Stimulated activated CD8-positive, alpha-beta memory T cell treated with anti-CD3 and anti-CD28 coated beads, Interleukin-7, amount 100 ng/mL, for 4 hours (primary cell): ENCODE measurements at regions not wholly inside any gene's neighbourhood (a gene's known extent, or its start where the extent isn't known, plus 50 kb on each side); places are given as distances from the start of the nearest gene placed in this dataset.

Source experiments
- DNase-seq, 2 donors: peaks; one replicate each; pipeline ENCODE4 v3.0.0-alpha.2; 2020; ENCODE audit warnings: low read depth in 2 of 2

DNA sequence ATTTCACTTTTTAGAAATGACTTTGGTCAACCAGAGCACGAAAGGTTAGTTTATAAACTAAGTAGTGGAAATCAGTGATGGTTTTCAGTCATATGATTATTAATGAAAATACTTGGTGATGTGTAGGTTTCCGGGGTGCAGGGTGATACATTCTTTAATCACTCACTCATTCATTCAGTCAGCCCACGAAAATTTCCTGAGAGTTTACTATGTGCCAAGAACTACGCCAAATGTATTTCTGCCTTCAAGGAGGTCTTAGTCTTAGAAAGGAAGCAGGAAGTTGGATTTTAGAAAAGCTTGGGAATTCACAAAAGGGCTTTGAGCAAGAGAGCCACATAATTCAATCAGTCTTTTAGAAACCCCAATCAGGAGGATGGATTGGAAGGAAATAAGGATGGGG lies 543.6 kb downstream of the PLCL1 start:
- no peak for DNase-seq

DNA sequence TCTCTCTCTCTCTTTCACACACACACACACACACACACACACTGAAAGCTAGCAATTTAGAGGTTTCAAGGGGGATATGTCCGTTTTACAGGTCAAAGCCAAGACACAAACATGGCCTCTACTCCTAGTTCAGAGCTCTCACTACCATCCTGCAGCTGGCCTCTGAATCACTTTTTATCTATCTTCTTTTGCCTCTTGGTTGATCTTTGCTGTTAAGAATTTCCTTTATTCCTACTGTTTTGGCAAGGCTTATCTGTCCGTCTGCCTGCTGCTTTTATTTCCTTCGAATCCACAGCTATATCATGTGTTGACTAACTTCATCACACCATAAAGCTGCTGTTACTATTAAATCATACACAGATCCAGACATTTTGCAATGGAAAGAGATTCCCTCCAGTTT lies 543.0 kb downstream of the PLCL1 start:
- DNase-seq: no peak

DNA sequence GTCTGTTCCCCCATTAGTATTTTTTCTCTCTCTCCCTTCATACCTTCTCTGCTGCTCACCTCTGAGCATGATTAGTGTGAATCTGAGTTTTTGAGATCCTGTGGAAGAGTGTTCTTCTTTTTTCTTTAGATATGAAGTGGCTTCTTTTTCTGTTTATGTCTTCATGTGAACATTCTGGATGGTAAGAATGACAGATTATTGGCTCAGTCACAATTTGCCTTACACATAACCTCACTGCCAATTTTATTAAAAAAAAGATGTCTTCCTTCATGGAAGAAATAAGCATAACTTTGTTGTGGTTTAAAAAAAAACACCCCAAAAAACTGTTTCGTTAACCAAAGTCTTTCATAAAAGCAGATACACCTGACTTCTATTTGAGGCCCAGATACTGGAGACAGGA lies 539.1 kb downstream of the PLCL1 start:
- no peak for DNase-seq

- no peak for DNase-seq
Measured at GRCh38 chr2:198340846-198341245, 536.5 kb downstream of the PLCL1 start.

DNA sequence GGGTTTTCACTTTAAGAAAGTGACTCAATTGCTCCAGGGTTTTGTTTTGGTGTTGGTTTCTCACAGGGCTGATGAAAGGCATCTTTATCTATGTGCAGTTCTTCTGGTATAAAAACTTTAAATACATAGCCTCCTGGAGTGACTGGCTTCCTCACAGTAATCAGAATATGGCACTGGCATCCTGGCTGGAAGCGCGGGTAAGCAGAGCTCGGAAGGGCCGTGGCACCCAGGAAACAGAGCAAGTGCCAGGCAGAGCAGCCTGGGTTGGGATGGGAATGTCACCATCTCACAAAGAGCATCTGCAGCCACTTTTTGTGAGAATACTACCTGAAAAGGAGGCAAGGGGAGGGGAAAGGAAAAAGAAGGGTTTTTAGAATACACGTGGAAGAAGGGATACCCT lies 534.7 kb downstream of the PLCL1 start:
- no peak for DNase-seq

DNA sequence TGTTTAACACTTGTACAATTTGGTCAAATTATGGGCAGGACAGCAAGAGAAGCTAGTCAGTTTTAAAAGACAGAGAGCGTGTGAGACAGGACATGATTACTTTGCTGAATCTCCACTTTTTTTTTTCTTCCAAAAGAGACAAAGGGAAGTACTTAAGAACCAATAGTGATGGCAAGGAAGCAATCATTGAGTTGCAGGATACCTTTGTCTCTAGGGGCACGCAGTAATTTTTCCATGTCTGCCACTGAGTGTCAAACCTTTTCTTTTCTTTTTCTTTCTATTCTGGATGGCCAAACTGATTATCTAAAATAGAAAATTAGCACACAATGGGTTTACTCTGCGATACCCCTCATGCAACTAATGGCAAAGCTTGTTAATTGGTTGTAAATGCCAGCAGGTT lies 533.0 kb downstream of the PLCL1 start:
- no peak for DNase-seq

DNA sequence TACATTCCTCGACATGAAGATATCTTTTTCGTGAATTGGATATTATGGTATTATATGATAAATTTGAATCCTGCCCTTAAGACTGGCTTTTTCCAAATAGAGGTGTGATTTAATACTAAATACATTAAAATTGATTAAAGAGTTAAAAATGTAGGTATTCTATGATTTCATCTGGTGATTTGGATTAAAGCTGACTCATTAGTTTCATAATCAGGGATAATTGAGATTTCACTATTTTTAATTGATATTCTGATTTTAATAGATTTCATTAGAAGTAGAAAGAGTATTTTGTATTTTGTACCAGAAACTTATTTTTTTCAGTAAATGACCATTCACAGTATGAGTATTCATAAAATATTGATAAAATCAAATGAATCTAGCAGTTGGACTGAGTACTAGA lies 524.1 kb downstream of the PLCL1 start:
- DNase-seq: no peak

DNA sequence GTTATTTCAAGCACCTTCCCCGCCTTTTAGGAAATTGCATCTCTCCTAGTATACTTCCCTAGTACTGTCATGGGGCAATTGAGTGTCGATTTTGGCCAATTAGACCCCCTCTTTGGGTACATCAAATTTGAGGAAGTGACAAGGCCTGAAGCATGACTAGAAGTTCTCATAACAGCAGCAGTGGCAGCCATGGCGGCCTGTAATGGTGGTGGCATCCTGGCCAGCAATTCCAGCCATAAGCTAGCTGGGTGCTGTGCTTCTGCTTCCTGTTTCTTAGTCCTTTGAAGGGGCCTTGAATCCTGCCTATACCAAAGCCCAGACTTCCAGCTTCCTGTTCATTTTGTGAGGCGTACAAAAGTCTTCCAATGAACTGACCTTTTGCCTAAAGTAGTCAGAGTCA lies 523.1 kb downstream of the PLCL1 start:
- no peak for DNase-seq

DNA sequence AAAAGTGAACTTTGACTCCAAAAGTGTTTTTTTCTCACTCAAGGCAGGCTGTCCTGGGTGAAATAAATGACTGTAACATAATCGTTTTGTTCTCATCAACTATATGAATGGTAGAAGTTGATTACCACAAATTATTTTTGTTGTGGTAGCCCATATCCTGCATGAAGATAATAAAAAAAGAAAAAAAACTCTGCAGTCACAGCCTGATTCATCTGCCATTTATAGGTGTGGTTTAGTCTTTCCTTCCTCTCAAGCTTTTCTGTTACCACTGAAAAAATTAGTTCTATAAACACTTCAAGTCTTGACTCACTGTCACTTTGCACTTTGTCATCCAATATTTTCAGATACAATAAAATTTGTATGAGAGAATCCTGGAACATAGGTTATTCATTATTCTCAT lies 522.0 kb downstream of the PLCL1 start:
- DNase-seq: no peak

GRCh38 chr2:198325359-198325758 lies 521.0 kb downstream of the PLCL1 start:
- no peak for DNase-seq

GRCh38 chr2:198324071-198324470 lies 519.7 kb downstream of the PLCL1 start:
- DNase-seq: no peak

- no peak for DNase-seq
Measured at GRCh38 chr2:198322275-198322674, 517.9 kb downstream of the PLCL1 start.

GRCh38 chr2:198321522-198322088 lies 517.2 kb downstream of the PLCL1 start:
- DNase-seq: no peak

- DNase-seq: no peak
Measured at GRCh38 chr2:198316852-198317396, 512.5 kb downstream of the PLCL1 start.

DNA sequence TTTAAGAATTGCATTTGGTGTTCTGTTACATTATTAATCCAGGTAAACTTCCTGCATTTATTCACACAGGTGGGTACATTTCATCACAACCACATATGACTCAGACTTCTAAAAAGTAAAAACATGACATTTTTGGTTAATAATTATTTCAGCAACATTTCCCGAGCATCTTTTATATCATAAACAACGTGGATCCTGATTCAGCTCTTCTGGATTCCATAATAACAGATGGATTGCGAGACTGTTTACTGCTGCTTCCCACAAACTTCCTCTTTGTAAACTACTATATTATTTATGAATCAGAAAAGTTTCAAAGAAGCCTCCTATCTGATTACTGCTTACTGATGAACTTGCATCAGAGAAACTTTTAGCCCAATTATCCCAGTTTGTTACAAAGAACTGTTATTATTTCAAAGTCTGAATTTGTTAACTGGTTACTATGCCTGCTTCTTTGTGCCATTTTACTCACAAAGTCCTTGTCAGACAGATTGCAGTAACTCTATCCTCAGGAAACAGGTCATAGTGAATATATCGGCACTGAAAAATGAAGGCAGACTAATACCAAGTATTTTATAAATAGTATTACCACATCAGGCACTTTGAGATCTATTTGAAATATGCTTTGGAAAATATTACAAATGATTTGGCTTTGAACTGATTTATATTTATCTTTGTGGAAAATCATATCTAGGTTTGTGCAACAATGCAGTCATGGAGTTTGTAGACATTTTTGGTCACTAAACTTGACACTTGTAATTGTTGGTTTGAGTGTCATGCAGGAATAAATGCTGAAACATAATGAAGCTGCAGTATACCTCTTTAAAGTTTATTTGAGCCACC lies 511.6 kb downstream of the PLCL1 start:
- DNase-seq: no peak

DNA sequence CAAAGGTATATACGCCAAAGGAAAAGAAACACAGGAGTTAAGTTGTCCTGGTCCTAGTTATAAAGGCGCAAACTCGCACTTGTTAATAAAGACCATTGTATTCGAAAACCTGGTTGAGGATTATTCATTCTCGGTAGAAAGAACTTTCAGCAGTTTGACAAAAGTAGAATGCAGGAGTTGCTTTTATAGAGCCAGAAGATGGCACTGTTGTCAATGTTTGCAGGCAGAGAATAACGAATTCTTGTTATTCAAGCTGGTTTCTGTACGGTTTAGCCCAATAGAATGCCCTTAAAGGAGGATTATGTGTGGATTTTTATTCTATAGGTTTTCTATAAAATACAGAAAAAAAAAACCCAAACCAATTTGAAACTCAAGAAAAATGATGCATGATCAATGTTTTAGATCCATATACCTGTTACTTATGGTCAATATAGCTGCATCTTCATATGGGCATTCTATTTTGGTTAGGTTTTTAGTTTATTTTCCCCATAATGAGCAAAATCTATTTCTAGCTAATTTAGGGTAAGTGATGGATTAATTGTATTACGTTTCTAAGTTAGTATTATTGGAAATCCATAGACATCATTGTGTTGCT lies 510.3 kb downstream of the PLCL1 start:
- no peak for DNase-seq

DNA sequence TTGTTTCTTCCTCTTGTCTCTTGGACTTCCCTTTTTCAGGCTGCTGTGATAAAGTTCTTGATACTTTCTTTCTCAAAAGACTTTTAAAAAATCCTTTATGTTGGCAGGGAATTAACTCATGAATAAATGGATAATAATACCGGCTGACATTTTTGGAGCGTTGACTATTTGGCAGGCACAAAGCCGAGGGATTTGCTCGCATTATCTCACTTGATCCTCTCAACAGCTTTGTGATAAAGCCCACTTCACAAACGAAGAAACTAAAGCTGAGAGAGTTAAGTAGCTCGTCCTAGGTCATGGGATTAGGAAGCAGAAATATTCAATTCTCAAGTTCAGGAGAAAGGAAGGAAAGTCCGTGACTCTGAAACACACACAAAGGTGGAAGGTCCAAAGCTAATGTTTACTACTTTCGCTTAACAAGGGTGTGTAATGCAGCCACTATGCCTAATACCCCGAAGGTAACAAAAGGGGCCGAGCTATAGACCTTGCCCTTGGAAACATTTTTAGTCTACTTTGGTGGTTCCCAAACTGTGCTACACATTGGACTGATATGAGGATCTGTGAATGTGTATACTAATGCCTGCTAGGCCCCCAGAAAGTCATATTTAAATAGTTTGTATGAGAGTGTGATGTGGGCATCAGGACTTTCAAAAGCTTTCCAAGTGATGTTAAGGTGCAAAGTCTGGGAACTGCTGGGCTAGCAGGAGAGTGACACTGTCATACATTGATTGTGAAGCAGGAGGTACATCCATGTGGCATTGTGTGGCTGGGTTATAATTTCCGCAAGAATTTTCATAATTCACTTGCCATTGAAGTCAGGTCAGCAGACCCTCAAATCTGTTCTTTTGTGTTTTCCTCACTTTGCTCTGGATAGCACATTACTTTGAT lies 508.4 kb downstream of the PLCL1 start:
- DNase-seq: no peak

GRCh38 chr2:198311020-198311419 lies 506.6 kb downstream of the PLCL1 start:
- DNase-seq: no peak

GRCh38 chr2:198309673-198310280 lies 505.4 kb downstream of the PLCL1 start:
- peak; percentile 9 to 13 for DNase-seq

DNA sequence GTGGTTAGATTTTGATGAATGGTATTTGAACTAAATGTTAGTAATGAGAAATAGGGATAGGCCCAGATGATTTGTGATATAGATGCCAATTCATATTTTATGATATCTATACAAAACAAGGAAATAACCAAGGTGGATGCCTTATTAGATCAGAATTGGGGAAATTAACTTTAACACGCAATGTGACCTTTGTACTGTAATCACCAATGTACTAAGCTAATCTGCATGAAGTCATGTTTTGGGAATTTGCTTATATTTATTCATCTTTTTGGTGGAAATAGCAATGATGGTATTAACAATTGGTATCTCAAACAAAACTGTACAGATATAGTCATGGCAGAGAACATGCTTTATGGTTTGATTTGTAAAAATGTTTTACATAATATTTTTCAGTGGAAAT lies 504.7 kb downstream of the PLCL1 start:
- DNase-seq: no peak

DNA sequence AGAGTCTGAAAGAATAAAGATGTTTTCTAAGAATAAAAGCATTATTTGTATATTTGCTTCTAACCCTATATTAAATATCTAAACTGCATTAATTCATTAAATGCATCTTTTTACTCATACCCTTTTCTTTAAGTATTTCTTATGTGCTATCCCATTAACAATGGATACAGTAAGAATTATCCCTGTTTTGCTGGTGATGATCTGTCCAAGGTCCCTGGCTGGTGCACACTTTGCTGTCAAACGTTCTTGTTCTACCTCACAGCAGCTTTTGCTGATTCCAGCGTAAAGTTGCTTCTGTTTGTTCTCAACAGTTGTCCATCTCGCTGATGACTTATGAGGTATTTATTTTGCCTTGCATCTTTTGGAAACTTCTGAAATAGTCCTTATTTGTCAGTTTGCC lies 504.0 kb downstream of the PLCL1 start:
- DNase-seq: no peak

GRCh38 chr2:198307093-198307492 lies 502.7 kb downstream of the PLCL1 start:
- DNase-seq: no peak
